NB4 (cell line): ENCODE measurements at regions not wholly inside any gene's neighbourhood (a gene's known extent, or its start where the extent isn't known, plus 50 kb on each side); places are given as distances from the start of the nearest gene placed in this dataset.

ENCODE experiments used
- DNase-seq: peaks from one replicate; pipeline ENCODE4 v3.0.0; 2010; ENCODE audit warnings: low read depth
- H3K4me3 ChIP-seq: one replicate; pipeline ENCODE4 v1.5.1; 2011; ENCODE audit warnings: mild to moderate bottlenecking, low read depth, low read length, moderate library complexity
- MYC ChIP-seq: IDR thresholded peaks from 2 replicates; pipeline ENCODE4 v1.6.1; 2011; ENCODE audit warnings: low read depth, low read length
- POLR2A ChIP-seq: IDR thresholded peaks from 2 replicates; pipeline ENCODE4 v1.6.1; 2011; ENCODE audit warnings: mild to moderate bottlenecking; ENCODE audit not compliant: insufficient read length; ENCODE audit errors: extremely low read depth
- TF ChIP-seq, protein P1 (sequence below): IDR thresholded peaks from 2 replicates; pipeline ENCODE4 v1.6.1; 2011; ENCODE audit warnings: low read depth, low read length
- TF ChIP-seq, protein P2 (sequence below): IDR thresholded peaks from one replicate; pipeline ENCODE4 v1.5.1; 2012; ENCODE audit warnings: low read depth, low read length

DNA sequence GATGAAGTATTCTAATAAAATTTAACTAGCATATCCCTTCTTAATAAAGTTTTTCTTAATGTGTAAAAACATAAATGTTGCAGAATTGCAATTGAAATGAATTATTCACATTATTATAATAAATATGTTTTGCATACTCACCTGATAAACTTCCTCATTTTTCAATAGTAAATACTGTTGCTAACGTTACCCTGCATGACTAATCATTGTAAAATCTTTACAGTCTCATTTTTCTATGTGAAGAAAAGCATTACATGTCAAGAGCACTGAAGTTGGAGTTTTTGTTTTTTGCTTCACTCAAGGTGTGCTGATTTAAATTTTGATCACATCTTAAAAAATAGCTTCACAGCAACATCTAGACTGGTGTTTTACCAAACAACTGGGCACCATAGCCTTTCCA, 157.2 kb upstream of the CDH18 start:
- no peak for DNase-seq
- TF ChIP-seq POLR2A (no peak), MYC (no peak)
- TF ChIP-seq, protein P1, sequence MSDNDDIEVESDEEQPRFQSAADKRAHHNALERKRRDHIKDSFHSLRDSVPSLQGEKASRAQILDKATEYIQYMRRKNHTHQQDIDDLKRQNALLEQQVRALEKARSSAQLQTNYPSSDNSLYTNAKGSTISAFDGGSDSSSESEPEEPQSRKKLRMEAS, result no peak
- TF ChIP-seq, protein P2, sequence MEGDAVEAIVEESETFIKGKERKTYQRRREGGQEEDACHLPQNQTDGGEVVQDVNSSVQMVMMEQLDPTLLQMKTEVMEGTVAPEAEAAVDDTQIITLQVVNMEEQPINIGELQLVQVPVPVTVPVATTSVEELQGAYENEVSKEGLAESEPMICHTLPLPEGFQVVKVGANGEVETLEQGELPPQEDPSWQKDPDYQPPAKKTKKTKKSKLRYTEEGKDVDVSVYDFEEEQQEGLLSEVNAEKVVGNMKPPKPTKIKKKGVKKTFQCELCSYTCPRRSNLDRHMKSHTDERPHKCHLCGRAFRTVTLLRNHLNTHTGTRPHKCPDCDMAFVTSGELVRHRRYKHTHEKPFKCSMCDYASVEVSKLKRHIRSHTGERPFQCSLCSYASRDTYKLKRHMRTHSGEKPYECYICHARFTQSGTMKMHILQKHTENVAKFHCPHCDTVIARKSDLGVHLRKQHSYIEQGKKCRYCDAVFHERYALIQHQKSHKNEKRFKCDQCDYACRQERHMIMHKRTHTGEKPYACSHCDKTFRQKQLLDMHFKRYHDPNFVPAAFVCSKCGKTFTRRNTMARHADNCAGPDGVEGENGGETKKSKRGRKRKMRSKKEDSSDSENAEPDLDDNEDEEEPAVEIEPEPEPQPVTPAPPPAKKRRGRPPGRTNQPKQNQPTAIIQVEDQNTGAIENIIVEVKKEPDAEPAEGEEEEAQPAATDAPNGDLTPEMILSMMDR, result no peak
- no peak overlapping the region for H3K4me3 ChIP-seq

DNA sequence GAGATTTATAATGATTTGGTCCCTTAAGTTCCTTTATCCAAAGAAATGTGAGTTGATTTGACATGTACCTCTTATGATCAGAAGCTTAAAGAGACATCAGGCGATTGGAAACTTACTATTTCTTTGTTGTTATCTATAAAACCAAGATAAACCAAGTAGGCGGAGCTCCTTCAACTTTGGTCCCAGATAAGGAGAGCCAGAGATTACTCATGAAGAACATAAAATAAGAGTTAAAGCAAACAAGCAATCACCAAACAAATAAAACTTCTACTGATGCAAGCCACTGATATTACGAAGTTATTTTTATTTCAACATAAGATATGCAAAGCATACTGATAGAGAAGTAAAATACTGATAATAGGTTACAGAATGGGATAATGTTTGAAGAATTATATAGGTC, 141.5 kb upstream of the CDH18 start:
- H3K4me3 ChIP-seq, result no peak overlapping the region
- no peak for DNase-seq
- TF ChIP-seq POLR2A, result no peak
- TF ChIP-seq, protein P1, result no peak
- TF ChIP-seq, protein P2, result no peak
- TF ChIP-seq MYC, result no peak

DNA sequence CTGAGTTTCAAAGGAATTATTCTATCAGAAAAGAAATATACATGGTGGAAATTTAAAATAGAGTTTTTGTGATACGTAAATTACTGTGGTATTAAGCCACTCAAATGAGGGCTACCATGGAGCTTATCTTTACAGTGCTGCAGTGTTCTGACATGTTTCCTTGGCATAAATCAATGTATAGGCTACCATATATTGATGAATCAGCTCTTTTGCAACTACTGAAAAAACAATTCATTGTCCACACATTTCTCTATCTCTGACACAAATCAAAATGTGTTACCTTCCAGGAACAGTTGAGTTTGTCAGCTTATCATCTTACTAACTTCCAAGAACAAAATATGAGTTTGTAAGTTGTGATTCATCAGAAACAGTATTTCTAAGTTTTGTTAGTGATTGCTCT, 140.3 kb upstream of the CDH18 start:
- DNase-seq, result no peak
- H3K4me3 ChIP-seq, result no peak overlapping the region
- TF ChIP-seq, protein P1, result no peak

DNA sequence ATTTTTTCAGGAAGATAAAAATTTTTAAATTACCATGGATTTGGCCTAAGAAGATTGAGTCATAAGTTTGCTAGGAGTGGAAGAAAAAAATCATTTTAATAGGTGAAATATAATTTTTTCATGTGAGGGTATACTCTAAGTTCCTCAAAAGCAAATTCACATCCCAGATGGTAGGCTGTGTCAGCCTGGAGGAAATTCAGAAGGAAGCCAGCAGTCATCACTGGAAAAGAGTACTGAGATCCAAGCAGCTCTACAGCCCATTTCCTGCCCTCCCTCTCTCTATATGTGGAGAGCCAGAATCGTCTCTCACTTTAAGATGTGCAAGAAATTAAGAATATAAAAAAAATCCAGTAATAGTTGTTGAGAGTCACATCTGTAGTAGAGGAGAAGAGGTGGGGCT, 126.5 kb upstream of the CDH18 start:
- DNase-seq, result no peak
- TF ChIP-seq POLR2A, result no peak
- no peak for TF ChIP-seq MYC
- no peak overlapping the region for H3K4me3 ChIP-seq

DNA sequence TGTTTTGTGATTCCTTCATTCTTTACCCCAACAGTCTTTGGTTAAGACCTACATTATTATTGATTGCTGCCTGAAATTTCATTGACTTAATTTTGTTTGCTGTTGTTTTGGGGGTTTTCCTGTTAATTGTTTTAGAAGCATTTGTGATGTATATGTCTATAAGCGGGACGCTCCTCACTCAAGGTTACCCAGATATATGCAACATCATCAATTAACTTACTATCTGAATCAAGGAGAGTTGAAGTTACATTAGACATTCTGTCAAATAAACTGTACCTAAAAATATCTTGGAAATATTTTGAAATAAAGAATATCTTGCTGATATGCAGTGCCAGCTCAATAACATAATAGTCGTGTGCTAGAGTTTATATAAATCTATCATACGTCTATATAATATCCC, 125.9 kb upstream of the CDH18 start:
- DNase-seq, result no peak
- H3K4me3 ChIP-seq, result no peak overlapping the region
- TF ChIP-seq, protein P2, result no peak
- TF ChIP-seq MYC (no peak), POLR2A (no peak)
- TF ChIP-seq, protein P1, result no peak

DNA sequence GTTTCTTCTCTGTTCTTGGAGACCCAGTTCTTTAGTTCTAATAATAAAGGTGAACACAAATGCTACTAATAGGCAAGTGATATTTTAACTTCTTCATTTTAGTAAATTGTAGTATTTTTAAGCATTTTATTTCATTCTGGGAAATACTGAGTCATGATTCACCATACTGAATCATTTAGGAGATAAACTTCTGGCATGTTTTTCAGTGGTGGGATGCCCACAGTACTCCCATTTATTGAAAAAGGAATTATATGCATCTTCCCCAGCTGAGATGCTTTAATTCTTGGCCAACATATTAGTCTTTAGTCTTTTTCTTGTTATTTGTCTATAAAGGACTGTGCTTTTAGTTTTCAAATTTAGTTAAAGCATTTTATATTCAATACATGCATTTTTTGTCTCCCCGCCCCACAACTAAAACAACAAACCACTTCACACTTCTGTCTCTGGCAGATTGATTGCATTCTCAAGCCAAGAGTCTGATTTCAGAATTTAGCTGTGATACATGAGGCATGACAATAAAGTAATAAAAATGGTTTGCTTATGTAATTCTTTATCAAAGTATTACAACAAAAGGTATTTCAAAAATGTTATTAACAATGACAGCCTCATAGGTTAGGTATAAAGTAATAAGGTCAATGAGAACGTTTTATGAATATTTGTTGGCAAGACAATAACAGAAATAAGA, 125.2 kb upstream of the CDH18 start:
- TF ChIP-seq, protein P2, result no peak
- TF ChIP-seq, protein P1, result no peak
- TF ChIP-seq MYC, result no peak
- TF ChIP-seq POLR2A, result no peak
- no peak for DNase-seq

DNA sequence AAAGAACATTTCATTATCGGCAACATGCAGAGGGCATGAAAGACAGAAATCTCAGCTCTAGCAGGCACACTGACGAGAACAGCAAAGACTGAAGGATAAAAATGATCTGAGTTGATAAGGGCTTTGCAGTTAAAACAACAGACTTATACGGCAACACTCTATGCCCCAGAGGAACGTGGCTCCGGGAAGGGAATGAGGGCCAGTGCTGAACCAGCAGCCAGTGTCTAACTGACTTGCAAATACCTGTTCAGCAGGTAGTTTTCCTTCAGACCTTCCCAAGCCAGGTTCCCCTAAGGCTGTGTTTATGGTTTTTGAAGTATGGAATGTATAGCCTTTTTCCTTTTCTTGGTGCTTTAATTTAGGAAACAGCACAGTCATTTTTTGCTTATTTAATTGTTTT, 121.3 kb upstream of the CDH18 start:
- DNase-seq, result no peak

More for the DNA sequence above, 125.2 kb upstream of the CDH18 start:
- no peak overlapping the region for H3K4me3 ChIP-seq

More for the DNA sequence above, 121.3 kb upstream of the CDH18 start:
- TF ChIP-seq, protein P2, result no peak
- TF ChIP-seq, protein P1, result no peak
- TF ChIP-seq POLR2A (no peak), MYC (no peak)
- no peak overlapping the region for H3K4me3 ChIP-seq
